ENCODE measurements at regions not wholly inside any gene's neighbourhood (a gene's known extent, or its start where the extent isn't known, plus 50 kb on each side); places are given as distances from the start of the nearest gene placed in this dataset.

GRCh38 chr13:32923725-32924124 lies 92.5 kb upstream of the KL start:
- Histone ChIP-seq H3K4me3 (ENCODE audit: low read length) (no peak overlapping the region), H3K4me1 (ENCODE audit: control insufficient read depth, low read depth, low read length) (no peaks in the 10 kb centered on the region), H3K9ac (ENCODE audit: low read length) (no peak overlapping the region), H3K27me3 (ENCODE audit: control insufficient read depth, insufficient read depth, low read length) (no peaks in the 10 kb centered on the region), H3K9me3 (ENCODE audit: control insufficient read depth, low read depth, low read length) (no peaks in the 10 kb centered on the region), H3K36me3 (ENCODE audit: control insufficient read depth, low read depth, low read length) (no peaks in the 10 kb centered on the region), H3K27ac (ENCODE audit: low read length) (no peak overlapping the region)

DNA sequence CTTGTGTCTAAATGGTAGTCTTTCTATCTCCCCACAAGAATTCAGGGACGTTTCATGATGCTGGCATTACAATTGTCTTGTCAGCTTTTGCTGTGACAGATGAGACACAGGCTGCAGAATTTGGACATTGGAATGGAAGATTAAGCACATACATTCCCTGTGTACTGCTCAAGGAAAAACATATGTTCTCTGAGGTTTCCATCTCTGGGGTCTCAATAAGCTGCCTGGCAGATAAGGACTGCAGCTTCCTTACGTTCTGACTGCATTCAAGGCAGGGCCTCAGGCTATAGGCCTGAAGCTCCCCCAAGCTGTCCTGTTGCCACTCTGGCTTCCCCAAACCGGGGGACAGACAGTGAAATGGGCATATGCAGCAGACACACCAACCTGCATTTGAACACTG lies 91.3 kb upstream of the KL start:
- Histone ChIP-seq H3K27me3 (ENCODE audit: control insufficient read depth, insufficient read depth, low read length) (no peaks in the 10 kb centered on the region), H3K9ac (ENCODE audit: low read length) (no peak overlapping the region), H3K36me3 (ENCODE audit: control insufficient read depth, low read depth, low read length) (no peaks in the 10 kb centered on the region), H3K4me1 (ENCODE audit: control insufficient read depth, low read depth, low read length) (no peaks in the 10 kb centered on the region), H3K9me3 (ENCODE audit: control insufficient read depth, low read depth, low read length) (no peaks in the 10 kb centered on the region), H3K27ac (ENCODE audit: low read length) (no peak overlapping the region), H3K4me3 (ENCODE audit: low read length) (no peak overlapping the region)

DNA sequence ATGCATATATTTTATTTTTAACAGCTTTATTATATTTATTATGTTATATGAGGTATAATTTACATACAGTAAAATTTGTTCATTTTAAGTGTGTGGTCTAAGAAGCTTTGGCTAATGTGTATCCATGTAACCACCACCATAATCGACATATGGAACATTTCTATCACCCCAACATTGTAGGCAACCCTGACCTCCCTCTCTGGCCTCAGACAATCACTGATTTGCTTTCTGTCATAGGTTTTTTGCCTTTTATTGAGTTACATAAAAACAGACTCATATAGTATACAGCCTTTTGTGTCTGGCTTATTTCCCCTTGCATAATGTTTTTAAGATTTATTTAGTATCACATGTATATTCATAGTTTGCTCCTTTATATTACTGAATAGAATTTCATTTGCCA lies 90.7 kb upstream of the KL start:
- Histone ChIP-seq H3K36me3 (ENCODE audit: control insufficient read depth, low read depth, low read length) (no peaks in the 10 kb centered on the region), H3K4me3 (ENCODE audit: low read length) (no peak overlapping the region), H3K9me3 (ENCODE audit: control insufficient read depth, low read depth, low read length) (no peaks in the 10 kb centered on the region), H3K4me1 (ENCODE audit: control insufficient read depth, low read depth, low read length) (no peaks in the 10 kb centered on the region), H3K27ac (ENCODE audit: low read length) (no peak overlapping the region), H3K27me3 (ENCODE audit: control insufficient read depth, insufficient read depth, low read length) (no peaks in the 10 kb centered on the region), H3K9ac (ENCODE audit: low read length) (no peak overlapping the region)

DNA sequence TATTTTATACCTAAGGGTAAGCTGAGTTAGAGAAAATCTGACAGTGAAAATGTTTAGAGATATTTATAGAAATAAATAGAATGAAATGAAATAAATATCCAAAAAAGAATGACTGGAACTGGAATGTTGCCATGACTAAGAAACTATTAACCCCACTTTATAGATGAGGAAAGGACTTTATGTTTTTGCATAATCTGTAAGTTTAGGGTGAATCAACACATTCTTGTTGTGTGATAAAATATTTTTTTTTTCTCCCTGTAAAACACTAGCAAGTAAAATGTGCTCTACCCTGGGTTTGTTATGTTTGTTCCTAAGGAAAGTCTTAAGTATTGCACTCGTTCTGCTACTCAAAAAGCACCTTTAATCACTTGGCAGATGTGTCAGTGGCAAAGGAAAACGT lies 83.8 kb upstream of the KL start:
- no peaks in the 10 kb centered on the region for H3K27me3 ChIP-seq (ENCODE audit: control insufficient read depth, insufficient read depth, low read length)
- no peak overlapping the region for H3K27ac ChIP-seq (ENCODE audit: low read length)
- no peak overlapping the region for H3K4me3 ChIP-seq (ENCODE audit: low read length)
- no peaks in the 10 kb centered on the region for H3K4me1 ChIP-seq (ENCODE audit: control insufficient read depth, low read depth, low read length)
- no peak overlapping the region for H3K9ac ChIP-seq (ENCODE audit: low read length)
- no peaks in the 10 kb centered on the region for H3K36me3 ChIP-seq (ENCODE audit: control insufficient read depth, low read depth, low read length)
- no peaks in the 10 kb centered on the region for H3K9me3 ChIP-seq (ENCODE audit: control insufficient read depth, low read depth, low read length)

GRCh38 chr13:32936716-32937115 lies 79.5 kb upstream of the KL start:
- Histone ChIP-seq H3K9me3 (ENCODE audit: control insufficient read depth, low read depth, low read length) (no peaks in the 10 kb centered on the region), H3K4me1 (ENCODE audit: control insufficient read depth, low read depth, low read length) (no peaks in the 10 kb centered on the region), H3K9ac (ENCODE audit: low read length) (no peak overlapping the region), H3K27me3 (ENCODE audit: control insufficient read depth, insufficient read depth, low read length) (no peaks in the 10 kb centered on the region), H3K4me3 (ENCODE audit: low read length) (no peak overlapping the region), H3K27ac (ENCODE audit: low read length) (no peak overlapping the region), H3K36me3 (ENCODE audit: control insufficient read depth, low read depth, low read length) (no peaks in the 10 kb centered on the region)

- Histone ChIP-seq H3K27me3 (ENCODE audit: control insufficient read depth, insufficient read depth, low read length) (no peaks in the 10 kb centered on the region), H3K9ac (ENCODE audit: low read length) (no peak overlapping the region), H3K4me1 (ENCODE audit: control insufficient read depth, low read depth, low read length) (no peaks in the 10 kb centered on the region), H3K36me3 (ENCODE audit: control insufficient read depth, low read depth, low read length) (no peaks in the 10 kb centered on the region), H3K4me3 (ENCODE audit: low read length) (no peak overlapping the region), H3K27ac (ENCODE audit: low read length) (no peak overlapping the region), H3K9me3 (ENCODE audit: control insufficient read depth, low read depth, low read length) (no peaks in the 10 kb centered on the region)
Measured at GRCh38 chr13:32938314-32938713, 77.9 kb upstream of the KL start.

DNA sequence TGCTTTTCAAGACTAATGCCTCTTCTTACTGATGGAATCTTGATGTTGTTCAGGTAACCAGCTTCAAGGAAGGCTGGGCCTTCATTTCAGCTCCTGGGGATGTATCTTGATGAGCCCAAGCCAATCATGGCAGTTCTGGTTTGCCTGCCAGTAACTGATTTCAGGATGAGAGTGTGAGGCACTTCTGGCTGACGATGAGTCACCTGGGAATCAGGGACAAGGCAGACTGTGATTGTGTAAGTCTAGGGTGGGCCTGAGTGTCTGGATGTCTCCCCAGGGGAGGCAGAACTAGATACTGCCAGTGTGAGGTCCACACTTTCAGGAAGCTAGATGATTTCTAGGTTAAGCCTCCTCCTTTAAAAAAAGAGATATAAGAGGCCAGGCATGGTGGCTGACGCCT lies 77.3 kb upstream of the KL start:
- H3K9ac ChIP-seq (ENCODE audit: low read length): no peak overlapping the region
- no peak overlapping the region for H3K4me3 ChIP-seq (ENCODE audit: low read length)
- H3K4me1 ChIP-seq (ENCODE audit: control insufficient read depth, low read depth, low read length): no peaks in the 10 kb centered on the region
- no peaks in the 10 kb centered on the region for H3K27me3 ChIP-seq (ENCODE audit: control insufficient read depth, insufficient read depth, low read length)
- H3K27ac ChIP-seq (ENCODE audit: low read length): no peak overlapping the region
- H3K36me3 ChIP-seq (ENCODE audit: control insufficient read depth, low read depth, low read length): no peaks in the 10 kb centered on the region
- H3K9me3 ChIP-seq (ENCODE audit: control insufficient read depth, low read depth, low read length): no peaks in the 10 kb centered on the region

DNA sequence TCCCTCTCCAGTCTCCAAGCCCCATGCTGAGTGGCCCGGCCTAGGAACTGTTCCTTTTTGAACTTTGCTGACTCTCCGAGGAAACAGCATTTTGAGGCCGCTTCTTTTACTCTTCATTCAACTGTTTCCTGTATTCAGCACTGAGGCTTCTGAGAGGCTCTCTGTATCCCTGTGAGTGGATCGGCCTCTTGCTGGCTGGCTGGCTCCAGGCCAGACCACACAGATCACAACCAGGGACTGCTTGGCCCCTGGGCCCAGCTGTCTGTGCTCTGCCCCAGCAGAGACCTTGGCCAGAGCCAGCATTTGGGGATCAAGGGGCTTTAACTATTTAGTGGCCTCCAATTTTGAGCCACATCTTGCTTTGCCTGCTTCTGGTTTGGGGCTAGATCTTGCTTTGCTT lies 75.6 kb upstream of the KL start:
- Histone ChIP-seq H3K9me3 (ENCODE audit: control insufficient read depth, low read depth, low read length) (no peaks in the 10 kb centered on the region), H3K9ac (ENCODE audit: low read length) (no peak overlapping the region), H3K27ac (ENCODE audit: low read length) (no peak overlapping the region), H3K27me3 (ENCODE audit: control insufficient read depth, insufficient read depth, low read length) (no peaks in the 10 kb centered on the region), H3K36me3 (ENCODE audit: control insufficient read depth, low read depth, low read length) (no peaks in the 10 kb centered on the region), H3K4me1 (ENCODE audit: control insufficient read depth, low read depth, low read length) (no peaks in the 10 kb centered on the region), H3K4me3 (ENCODE audit: low read length) (no peak overlapping the region)

DNA sequence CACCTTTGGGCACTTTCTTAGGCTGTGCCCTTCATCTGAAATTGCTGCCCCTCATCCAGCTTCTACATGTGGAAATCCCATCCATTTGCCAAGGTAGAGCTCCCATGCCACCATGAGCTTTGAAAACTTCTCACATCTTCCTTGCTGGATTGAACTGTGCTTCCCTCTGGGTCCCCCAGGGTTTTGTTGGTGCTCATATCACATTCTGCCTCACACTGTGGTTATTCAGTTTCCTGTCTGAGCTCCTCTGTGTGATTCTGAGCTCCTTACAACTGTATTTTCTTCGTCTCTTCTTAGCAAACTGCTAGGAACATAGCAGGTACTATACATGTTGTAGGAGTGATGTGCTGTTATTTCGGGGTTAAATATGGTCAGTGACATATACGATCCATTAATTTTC lies 74.9 kb upstream of the KL start:
- Histone ChIP-seq H3K27me3 (ENCODE audit: control insufficient read depth, insufficient read depth, low read length) (no peaks in the 10 kb centered on the region), H3K9ac (ENCODE audit: low read length) (no peak overlapping the region), H3K27ac (ENCODE audit: low read length) (no peak overlapping the region), H3K9me3 (ENCODE audit: control insufficient read depth, low read depth, low read length) (no peaks in the 10 kb centered on the region), H3K4me3 (ENCODE audit: low read length) (no peak overlapping the region), H3K4me1 (ENCODE audit: control insufficient read depth, low read depth, low read length) (no peaks in the 10 kb centered on the region), H3K36me3 (ENCODE audit: control insufficient read depth, low read depth, low read length) (no peaks in the 10 kb centered on the region)

GRCh38 chr13:32946558-32946957 lies 69.7 kb upstream of the KL start:
- Histone ChIP-seq H3K4me3 (ENCODE audit: low read length) (no peak overlapping the region), H3K9ac (ENCODE audit: low read length) (no peak overlapping the region), H3K4me1 (ENCODE audit: control insufficient read depth, low read depth, low read length) (no peaks in the 10 kb centered on the region), H3K27ac (ENCODE audit: low read length) (no peak overlapping the region), H3K9me3 (ENCODE audit: control insufficient read depth, low read depth, low read length) (no peaks in the 10 kb centered on the region), H3K27me3 (ENCODE audit: control insufficient read depth, insufficient read depth, low read length) (no peaks in the 10 kb centered on the region), H3K36me3 (ENCODE audit: control insufficient read depth, low read depth, low read length) (no peaks in the 10 kb centered on the region)

- Histone ChIP-seq H3K4me1 (ENCODE audit: control insufficient read depth, low read depth, low read length) (no peaks in the 10 kb centered on the region), H3K27me3 (ENCODE audit: control insufficient read depth, insufficient read depth, low read length) (no peaks in the 10 kb centered on the region), H3K36me3 (ENCODE audit: control insufficient read depth, low read depth, low read length) (no peaks in the 10 kb centered on the region), H3K9me3 (ENCODE audit: control insufficient read depth, low read depth, low read length) (no peaks in the 10 kb centered on the region), H3K4me3 (ENCODE audit: low read length) (no peak overlapping the region), H3K9ac (ENCODE audit: low read length) (no peak overlapping the region), H3K27ac (ENCODE audit: low read length) (no peak overlapping the region)
Measured at GRCh38 chr13:32947411-32948276, 68.6 kb upstream of the KL start.

DNA sequence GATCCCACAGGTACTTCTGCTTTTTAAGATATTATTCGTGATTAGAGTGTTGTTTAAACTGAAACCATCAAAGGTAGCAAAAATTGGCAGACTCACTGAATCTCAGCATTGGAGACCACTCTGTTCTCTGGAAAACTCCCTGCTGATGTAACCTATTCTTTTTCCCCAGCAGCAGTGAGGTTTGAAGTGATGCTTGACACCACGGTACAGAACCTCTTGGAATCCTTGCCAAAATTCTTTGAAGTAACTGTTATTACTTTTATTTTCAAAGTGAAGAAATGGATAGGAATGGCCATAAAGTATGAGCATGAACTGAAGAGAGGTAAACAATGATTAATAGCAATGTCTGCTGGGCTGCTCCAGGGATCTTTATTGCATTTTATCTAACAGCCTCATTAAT lies 66.4 kb upstream of the KL start:
- Histone ChIP-seq H3K9ac (ENCODE audit: low read length) (no peak overlapping the region), H3K4me1 (ENCODE audit: control insufficient read depth, low read depth, low read length) (no peaks in the 10 kb centered on the region), H3K9me3 (ENCODE audit: control insufficient read depth, low read depth, low read length) (no peaks in the 10 kb centered on the region), H3K27me3 (ENCODE audit: control insufficient read depth, insufficient read depth, low read length) (no peaks in the 10 kb centered on the region), H3K36me3 (ENCODE audit: control insufficient read depth, low read depth, low read length) (no peaks in the 10 kb centered on the region), H3K27ac (ENCODE audit: low read length) (no peak overlapping the region), H3K4me3 (ENCODE audit: low read length) (no peak overlapping the region)
